ENCODE measurements at regions not wholly inside any gene's neighbourhood (a gene's known extent, or its start where the extent isn't known, plus 50 kb on each side); places are given as distances from the start of the nearest gene placed in this dataset.

DNA sequence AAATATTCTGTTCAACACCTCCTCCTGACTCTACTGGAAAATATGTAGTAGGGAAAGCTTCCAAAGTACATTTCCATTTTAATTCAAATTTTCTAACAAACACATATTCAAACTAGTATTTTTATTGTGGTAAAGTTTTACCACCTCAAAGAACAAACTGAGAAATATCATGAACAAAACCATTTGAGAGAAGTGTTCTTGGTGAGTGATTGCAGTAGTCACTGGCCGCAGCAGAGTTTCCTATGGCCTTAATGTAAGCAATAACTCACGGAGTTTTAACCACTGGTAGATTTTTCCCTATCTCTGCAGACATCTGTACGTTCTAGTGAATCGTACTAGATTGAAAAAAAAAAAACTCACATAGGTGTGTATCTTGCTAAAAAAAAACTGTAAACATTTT, 487.0 kb upstream of the FZD8 start:
- Histone ChIP-seq H2AFZ (ENCODE audit: low read length) (no peak overlapping the region), H3K27me3 (ENCODE audit: insufficient read depth, low read length, poor library complexity, severe bottlenecking) (no peaks in the 10 kb centered on the region), H4K20me1 (ENCODE audit: insufficient read depth, low read length, poor library complexity, severe bottlenecking) (no peaks in the 10 kb centered on the region), H3F3A (ENCODE audit: low read depth) (no peaks in the 10 kb centered on the region), H3K4me1 (ENCODE audit: insufficient read depth, low read length, poor library complexity, severe bottlenecking) (no peaks in the 10 kb centered on the region), H3K9ac (ENCODE audit: low read depth, low read length, poor library complexity, severe bottlenecking) (no peak overlapping the region), H3K9me3 (ENCODE audit: insufficient read depth, low read depth, low read length) (no peaks in the 10 kb centered on the region), H3K4me2 (ENCODE audit: low read depth, low read length, poor library complexity, severe bottlenecking) (no peak overlapping the region), H3K36me3 (ENCODE audit: insufficient read depth, low read length) (no peaks in the 10 kb centered on the region), H3K9me2 (replicated peaks; ENCODE audit: low read depth, low read length) (no peaks in the 10 kb centered on the region), H3K4me3 (ENCODE audit: low read length, poor library complexity, severe bottlenecking) (no peak overlapping the region), H3K79me2 (ENCODE audit: insufficient read depth, low read length) (no peaks in the 10 kb centered on the region)
- TF ChIP-seq, protein P1, sequence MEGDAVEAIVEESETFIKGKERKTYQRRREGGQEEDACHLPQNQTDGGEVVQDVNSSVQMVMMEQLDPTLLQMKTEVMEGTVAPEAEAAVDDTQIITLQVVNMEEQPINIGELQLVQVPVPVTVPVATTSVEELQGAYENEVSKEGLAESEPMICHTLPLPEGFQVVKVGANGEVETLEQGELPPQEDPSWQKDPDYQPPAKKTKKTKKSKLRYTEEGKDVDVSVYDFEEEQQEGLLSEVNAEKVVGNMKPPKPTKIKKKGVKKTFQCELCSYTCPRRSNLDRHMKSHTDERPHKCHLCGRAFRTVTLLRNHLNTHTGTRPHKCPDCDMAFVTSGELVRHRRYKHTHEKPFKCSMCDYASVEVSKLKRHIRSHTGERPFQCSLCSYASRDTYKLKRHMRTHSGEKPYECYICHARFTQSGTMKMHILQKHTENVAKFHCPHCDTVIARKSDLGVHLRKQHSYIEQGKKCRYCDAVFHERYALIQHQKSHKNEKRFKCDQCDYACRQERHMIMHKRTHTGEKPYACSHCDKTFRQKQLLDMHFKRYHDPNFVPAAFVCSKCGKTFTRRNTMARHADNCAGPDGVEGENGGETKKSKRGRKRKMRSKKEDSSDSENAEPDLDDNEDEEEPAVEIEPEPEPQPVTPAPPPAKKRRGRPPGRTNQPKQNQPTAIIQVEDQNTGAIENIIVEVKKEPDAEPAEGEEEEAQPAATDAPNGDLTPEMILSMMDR (conservative IDR thresholded peaks at IDR 0.05; ENCODE audit: low read length) = no peak
- no peak for TF ChIP-seq EZH2phosphoT487 (IDR thresholded peaks at IDR 0.05; ENCODE audit: borderline replicate concordance)

DNA sequence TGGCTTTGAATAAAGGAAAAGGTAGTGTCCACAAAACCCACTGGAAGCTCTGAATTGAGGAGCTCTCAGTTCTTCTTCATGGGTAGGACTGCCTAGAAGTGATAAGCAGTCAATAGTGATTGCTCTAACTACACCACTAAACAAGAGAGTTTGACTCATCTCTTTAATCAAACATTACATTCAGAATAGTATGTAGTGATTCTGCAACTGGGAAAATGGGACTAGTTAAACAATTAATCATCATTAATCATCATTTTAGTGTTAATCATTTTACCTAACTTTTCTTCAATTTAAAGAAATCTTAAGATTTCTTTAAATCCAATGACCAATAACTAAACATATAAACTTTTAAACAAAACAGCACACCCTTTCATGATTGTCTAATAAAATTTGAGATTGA, 484.0 kb upstream of the FZD8 start:
- Histone ChIP-seq H3K79me2 (ENCODE audit: insufficient read depth, low read length) (no peaks in the 10 kb centered on the region), H3K4me2 (ENCODE audit: low read depth, low read length, poor library complexity, severe bottlenecking) (no peak overlapping the region), H3K27me3 (ENCODE audit: insufficient read depth, low read length, poor library complexity, severe bottlenecking) (no peaks in the 10 kb centered on the region), H3K4me1 (ENCODE audit: insufficient read depth, low read length, poor library complexity, severe bottlenecking) (no peaks in the 10 kb centered on the region), H3K9me2 (replicated peaks; ENCODE audit: low read depth, low read length) (no peaks in the 10 kb centered on the region), H3K4me3 (ENCODE audit: low read length, poor library complexity, severe bottlenecking) (no peak overlapping the region), H4K20me1 (ENCODE audit: insufficient read depth, low read length, poor library complexity, severe bottlenecking) (no peaks in the 10 kb centered on the region), H3K9ac (ENCODE audit: low read depth, low read length, poor library complexity, severe bottlenecking) (no peak overlapping the region), H3K9me3 (ENCODE audit: insufficient read depth, low read depth, low read length) (no peaks in the 10 kb centered on the region), H3K36me3 (ENCODE audit: insufficient read depth, low read length) (no peaks in the 10 kb centered on the region), H3F3A (ENCODE audit: low read depth) (no peaks in the 10 kb centered on the region), H2AFZ (ENCODE audit: low read length) (no peak overlapping the region)
- no peak for TF ChIP-seq EZH2phosphoT487 (IDR thresholded peaks at IDR 0.05; ENCODE audit: borderline replicate concordance)
- TF ChIP-seq, protein P1 (conservative IDR thresholded peaks at IDR 0.05; ENCODE audit: low read length) = no peak

DNA sequence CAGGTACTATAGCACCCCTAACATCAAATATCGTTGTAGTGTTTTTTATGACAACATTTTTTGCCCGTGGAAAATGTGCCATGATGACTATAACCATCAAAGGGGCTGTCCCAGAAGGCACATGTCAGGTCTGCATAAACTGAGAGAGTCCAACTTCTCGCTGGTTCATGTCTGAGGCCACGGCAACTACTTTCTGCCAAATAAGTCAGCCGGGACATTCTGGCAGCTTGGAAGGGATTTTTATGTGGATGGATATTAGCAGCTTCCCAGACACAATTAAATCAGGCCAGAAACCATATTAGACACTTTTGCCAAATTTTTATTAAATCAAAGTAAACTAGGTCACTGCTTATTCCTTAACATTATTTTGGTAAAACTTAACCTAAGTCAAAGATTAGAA, 477.4 kb upstream of the FZD8 start:
- no peak overlapping the region for H3K4me2 ChIP-seq (ENCODE audit: low read depth, low read length, poor library complexity, severe bottlenecking)
- H3K9me3 ChIP-seq (ENCODE audit: insufficient read depth, low read depth, low read length) = no peaks in the 10 kb centered on the region
- TF ChIP-seq EZH2phosphoT487 (IDR thresholded peaks at IDR 0.05; ENCODE audit: borderline replicate concordance) = no peak
- TF ChIP-seq, protein P1 (conservative IDR thresholded peaks at IDR 0.05; ENCODE audit: low read length) = no peak
- no peak overlapping the region for H3K4me3 ChIP-seq (ENCODE audit: low read length, poor library complexity, severe bottlenecking)
- no peak overlapping the region for H2AFZ ChIP-seq (ENCODE audit: low read length)
- no peaks in the 10 kb centered on the region for H3K9me2 ChIP-seq (replicated peaks; ENCODE audit: low read depth, low read length)
- H3K4me1 ChIP-seq (ENCODE audit: insufficient read depth, low read length, poor library complexity, severe bottlenecking) = no peaks in the 10 kb centered on the region
- H3K9ac ChIP-seq (ENCODE audit: low read depth, low read length, poor library complexity, severe bottlenecking) = no peak overlapping the region
- H3K79me2 ChIP-seq (ENCODE audit: insufficient read depth, low read length) = no peaks in the 10 kb centered on the region
- H3K36me3 ChIP-seq (ENCODE audit: insufficient read depth, low read length) = no peaks in the 10 kb centered on the region
- H3F3A ChIP-seq (ENCODE audit: low read depth) = no peaks in the 10 kb centered on the region
- H3K27me3 ChIP-seq (ENCODE audit: insufficient read depth, low read length, poor library complexity, severe bottlenecking) = no peaks in the 10 kb centered on the region
- no peaks in the 10 kb centered on the region for H4K20me1 ChIP-seq (ENCODE audit: insufficient read depth, low read length, poor library complexity, severe bottlenecking)

Measured in Loucy (cell line).